ENCODE measurements at regions not wholly inside any gene's neighbourhood (a gene's known extent, or its start where the extent isn't known, plus 50 kb on each side); places are given as distances from the start of the nearest gene placed in this dataset.
"Not testable (repeated sequence)": the region's sequence is repeated elsewhere in the genome, so short reads cannot be mapped to it uniquely, and the experiment has no call there.

DNA sequence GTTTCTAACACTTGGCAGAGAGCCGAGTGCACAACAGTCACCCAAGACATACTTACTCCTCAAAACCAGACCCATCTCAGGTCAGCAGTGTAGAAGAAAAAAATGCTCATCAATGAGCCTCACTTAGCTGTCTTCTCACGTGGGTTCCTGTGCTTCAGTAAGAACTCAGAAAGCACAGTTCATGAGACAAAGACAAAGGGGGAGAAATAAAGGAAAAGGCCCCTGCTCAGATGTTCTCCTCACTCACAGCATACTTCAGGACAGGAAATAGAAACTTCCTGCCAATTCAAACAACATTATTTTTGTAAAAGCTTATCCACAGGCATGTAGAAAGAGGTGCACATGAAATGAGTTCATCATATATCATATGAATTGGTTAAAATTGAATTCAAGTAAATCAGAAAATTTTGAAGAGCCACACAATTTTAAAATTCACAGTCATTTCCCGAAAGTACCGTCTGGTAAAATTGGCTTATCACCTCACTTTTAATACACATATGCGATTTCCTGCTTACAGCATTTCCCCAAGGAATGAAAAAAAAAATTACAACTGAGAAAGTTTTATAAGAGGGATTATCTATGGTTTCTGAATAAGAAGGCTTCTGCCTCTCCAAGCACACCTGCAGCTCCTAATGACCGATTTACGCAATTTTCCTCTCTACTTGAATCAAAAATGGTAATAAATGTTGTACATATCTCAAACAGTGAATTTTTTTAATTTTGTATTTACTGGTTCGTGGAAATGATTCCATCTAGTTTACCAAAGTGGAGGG lies 328.3 kb downstream of the TMEM167A start:
- no peak for DNase-seq

DNA sequence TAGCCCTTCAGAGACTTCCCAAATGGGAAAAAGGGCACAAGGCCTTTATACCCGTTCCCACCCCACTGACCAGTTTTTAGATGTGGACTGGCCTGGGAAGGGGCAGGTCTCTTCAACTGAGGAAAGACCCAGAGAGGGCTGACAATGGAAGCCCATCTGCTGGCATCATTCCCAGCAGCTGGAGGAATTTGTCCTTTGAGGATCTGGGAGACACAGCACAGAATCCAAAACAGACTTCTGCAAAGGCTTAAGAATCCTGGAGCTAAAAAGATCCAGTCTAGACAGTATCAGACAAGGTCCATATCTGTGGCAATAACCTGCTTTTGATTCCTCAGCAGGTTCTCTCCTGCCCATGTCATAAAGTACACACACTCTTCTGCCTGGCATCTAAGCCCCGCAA lies 329.2 kb downstream of the TMEM167A start:
- no peak for DNase-seq

DNA sequence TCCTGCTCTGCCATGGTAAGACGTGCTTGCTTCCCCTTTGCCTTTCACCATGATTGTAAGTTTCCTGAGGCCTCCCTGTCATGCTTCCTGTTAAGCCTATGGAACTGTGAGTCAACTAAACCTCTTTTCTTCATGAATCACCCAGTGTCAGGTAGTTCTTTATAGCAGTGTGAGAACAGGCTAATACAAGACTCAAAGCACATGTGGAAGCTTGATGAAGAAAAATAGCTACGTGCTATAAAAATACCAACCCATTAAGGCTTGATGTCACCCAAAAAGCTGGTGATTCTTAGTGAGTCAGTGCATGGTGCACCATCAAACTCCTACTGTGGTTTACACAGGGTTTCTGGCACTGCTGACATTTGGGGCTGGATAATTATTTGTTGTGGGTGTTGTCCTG lies 332.2 kb downstream of the TMEM167A start:
- DNase-seq: no peak

DNA sequence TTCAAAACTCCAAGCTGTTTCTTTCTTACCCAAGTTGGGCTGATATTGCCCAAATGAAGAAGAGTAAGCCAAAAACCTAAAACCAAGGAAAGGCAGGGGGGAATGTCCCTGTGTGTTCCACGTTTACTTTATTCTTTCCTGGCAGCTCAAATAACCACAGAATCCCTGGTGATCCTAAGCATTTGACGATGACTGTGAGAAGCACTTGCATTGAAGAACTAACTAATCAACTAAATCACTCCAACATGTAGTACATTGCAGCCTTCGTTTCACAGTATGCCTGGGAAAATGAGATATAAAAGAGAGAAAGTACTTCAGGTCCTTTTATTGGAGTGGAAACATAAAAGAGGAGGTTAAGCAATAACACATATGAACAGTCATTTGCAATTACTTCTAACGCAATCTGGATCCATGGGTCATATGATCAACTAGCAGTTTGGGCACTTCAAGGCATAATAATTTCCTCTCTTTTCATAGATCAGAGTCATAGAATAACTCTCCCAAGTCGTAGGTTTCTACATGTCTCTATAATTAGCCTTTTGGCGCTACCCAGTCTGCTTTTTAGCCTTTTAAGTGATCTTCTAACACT lies 338.4 kb downstream of the TMEM167A start:
- no peak for DNase-seq

DNA sequence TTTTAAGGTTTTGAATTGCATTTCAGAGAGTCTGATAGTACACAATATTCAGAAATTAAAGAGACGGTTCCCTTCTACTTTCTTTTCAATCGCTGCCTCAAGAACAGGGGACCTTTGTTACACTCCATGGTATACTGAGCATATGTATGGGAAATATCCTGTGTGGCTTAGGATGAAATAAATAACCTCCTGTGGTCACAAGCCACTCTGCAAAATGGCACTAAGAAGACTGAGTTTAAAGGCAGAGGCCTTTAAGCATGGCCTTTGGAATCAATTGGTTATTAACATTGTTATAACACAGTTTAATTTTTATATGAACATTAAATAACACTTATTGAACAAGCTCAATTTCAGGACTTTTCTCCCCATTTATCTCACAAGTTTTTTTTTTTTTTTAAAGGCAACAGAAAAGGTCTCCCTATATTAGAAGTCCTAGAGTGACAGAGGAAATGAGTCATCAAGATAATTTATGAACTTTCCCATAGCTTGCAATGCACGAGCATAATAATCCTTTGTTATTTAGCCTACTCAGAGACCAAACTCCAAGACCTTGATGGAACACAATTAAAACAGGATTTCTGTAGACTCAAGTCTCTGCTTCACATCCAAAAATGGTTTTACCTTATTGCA lies 341.9 kb downstream of the TMEM167A start:
- no peak for DNase-seq

DNA sequence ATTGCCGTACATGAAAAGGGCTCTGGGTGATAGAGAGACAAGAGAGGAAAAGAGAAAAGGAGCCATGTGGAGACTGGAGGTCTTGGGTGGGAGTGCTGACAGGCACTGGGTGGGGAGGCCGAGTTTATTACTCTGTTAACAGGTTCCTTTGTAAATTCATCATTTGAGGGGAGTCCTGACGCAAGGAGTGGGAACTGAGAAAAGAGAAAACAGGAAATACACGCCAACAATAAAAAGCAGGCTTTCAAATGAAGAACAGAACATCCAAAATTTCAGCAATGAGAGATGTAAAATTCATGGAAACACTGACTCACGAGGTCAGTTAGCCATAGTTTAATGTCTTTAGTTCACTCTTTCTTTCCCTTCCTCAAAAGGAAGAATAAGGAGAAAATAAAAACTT lies 342.8 kb downstream of the TMEM167A start:
- no peak for DNase-seq

DNA sequence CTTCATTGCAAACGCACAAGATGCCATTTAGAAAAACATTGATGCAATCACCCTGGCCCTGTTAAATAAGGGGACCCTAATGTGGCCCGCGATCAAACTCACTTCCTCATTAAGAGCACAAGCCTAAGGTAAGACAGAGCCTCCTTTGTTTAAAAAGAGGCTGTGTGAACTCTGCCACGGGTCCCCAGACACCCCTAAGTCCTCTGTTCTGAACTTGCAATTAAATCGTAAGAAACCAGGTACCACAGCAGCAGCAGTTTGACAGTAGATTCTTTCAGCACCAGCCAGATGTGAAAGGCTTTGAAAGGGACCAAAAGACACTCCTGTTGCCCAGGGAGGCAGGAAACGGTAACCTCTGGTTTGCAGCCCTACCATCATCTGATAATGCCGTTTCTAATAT lies 346.3 kb downstream of the TMEM167A start:
- no peak for DNase-seq

DNA sequence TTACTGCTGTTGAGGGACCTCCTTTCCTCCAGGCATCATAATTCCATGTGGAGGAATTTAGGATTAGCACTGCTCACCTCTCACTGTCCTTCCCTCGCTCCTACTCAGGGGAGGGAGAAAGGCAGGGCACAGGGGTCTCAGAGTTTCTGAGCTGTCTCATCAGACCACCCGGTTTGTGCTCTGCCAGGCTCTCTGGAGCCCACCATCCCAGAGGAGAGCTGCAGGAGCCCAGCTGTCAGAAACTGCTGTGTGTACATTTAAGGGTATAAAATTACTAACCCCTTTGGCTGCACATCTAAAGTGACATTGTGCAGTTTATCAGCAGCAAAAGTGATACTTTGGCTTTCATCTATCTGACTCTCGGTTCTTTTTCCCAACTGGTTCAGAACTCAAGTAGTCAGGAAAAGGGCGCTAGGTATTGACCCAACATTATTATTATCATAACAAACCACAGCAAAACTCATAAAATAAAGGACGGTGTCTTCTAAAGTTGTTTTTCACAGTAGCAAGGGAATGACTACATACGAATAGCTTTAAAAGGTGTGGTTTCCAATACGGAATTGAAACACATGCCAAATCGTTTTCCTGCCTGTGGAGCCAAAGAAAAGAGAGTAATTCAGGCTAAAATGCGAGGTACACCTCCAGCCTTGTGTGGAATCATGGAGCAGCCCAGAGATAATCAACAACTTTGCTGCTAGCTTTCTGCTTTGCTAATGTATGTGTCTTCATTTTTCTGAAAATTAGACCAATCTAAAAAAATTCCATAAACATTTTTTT lies 348.1 kb downstream of the TMEM167A start:
- DNase-seq: no peak

DNA sequence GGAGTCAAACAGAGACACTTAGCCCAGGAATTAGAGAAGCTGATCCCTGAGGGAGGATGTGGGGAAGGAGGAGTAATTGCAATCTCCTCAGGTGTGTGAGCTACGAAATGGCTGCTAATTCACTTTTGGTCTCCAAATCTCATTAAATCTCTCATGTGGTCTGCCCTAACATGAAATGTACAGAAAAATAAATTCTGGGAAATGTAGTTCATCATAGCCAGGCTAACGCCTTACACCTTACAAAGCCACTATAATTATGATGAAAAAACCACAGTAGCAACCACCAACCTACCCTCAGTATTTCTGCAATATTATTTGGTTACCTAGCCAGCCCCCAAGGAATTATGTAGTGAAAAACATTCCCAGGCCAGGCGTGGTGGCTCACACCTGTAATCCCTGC lies 354.0 kb downstream of the TMEM167A start:
- DNase-seq: no peak

DNA sequence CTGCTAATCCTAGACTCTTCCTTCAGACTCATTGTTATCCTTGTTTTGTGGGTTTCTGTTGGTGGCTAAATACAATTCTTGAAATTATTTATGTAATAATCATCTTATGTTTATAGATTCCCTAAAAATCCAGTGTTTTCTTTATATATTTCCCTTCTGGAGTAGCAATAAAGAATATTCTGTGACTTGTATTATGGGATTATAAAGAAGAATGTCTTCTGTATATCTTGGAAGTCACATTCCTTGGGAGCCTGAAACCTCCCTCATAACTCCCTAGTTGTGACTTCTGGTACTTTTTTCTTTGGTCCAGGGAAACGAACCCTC lies 356.1 kb downstream of the TMEM167A start:
- DNase-seq: no peak

DNA sequence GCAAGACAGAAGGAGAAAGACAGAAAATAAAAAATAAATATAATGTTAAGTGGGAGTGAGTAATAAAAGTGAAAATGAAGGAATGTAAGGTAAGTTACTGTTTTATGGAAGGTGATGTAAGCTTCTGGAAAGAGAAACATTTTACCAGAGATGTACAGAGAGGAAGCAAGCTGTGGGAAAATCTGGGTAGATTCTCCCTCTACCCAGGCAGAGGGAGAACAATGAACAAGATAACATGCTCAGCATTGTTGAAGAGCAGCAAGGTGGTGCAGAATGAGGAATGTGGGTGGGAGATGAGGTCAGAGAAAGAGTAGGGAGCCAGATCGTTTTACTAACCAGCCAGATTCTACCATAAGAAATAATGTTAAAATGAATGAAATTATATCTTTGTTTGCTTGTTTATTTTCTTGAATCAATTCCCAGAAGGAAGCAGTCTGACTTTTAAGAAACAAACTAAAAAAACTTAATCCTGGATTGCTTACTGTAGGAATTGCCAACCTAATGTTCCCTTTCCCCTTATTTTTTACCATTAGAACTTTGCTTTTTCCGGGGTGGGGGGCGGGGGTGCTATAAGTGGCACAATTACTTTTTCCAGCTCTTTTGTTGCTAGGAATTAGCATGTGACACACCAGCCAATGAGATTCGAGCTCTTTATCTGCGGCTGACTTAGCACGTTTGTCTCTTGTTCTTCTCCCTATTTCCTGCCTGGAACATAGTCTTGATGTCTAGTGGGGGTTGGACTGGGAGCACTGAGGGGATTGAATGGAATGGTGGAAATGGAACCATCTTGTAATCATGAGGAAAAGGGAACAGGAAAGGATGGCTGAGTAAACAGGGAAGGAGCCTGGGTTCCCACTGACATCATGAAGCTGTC lies 356.7 kb downstream of the TMEM167A start:
- DNase-seq: no peak

DNA sequence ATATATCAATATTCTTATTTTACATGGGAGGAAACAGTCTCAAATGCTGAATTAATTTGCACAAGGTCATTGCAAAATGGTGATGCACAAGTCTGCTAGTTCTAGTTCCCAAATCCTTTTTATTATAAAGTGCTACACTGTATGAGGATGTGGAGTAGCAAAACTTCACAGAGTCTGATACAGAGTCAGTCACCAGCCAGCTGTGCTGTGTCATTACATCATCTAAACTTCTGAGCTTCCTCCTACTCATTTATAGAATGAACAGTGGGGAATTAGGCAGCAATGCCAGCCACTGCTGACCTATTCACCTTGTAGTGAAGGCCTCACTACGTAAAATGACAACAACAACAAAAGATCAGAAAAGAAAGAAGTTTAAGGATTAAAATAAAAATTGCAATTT lies 357.8 kb downstream of the TMEM167A start:
- DNase-seq: no peak

DNA sequence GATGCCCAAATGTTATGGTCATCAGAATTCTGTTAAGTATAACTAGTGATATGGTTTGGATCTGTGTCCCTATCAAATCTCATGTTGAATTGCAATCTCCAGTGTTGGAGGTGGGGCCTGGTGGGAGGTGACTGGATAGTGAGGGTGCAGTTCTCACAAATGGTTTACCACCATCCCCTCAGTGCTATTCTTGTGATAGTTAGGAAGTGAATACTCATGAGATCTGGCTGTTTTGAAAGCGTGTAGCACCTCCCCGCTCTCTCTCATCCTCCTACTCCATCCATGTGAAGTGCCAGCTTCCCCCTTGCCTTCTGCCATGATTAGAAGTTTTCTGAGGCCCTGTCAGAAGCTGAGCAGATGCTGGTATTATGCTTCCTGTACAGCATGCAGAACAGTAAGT lies 359.5 kb downstream of the TMEM167A start:
- no peak for DNase-seq

DNA sequence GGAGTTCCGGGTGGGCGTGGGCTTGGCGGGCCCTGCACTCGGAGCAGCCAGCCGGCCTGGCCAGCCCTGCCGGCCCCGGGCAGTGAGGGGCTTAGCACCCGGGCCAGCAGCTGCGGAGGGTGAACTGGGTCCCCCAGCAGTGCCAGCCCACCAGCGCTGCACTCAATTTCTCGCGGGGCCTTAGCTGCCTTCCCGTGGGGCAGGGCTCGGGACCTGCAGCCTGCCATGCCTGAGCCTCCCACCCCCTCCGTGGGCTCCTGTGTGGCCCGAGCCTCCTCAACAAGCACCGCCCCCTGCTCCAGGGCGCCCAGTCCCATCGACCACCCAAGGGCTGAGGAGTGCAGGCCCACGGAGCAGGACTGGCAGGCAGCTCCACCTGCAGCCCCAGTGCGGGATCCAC lies 362.5 kb downstream of the TMEM167A start:
- DNase-seq: not testable (repeated sequence)

DNA sequence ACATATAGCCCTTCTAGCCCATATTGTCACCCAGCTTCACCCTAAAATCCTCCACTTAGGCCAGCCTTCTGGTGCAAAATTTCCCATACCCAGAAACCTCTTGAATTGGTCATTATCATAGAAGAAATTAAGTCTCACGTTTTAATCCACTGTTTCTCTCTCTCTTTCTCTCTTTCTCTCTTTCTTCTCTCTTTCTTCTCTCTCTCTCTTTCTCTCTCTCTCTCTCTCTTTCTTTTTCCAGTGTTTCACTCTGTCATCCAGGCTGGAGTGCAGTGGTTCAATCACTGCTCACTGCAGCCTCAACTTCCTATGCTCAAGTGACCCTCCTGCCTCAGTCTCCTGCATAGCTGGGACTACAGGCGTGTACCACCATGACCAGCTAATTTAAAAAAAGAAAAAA lies 363.4 kb downstream of the TMEM167A start:
- DNase-seq: no peak

DNA sequence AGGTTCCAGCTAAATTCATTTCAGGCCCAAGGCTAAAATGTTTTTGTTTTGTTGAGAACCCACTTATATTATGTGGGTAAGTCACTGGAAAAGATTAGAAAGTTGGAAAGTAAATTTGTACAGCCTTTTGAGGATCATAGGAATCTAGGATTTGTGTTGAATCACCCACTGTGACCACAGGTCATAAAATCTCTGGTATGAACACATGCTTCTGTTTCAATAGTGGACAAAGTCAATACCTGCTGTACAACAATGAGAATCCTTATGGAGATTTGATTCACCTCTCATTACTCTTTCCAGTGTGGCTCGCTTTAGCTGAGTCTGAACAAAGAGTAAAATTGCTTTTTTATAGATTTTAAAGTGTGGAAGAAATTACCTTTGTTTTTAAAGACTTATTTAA lies 369.5 kb downstream of the TMEM167A start:
- DNase-seq: no peak

DNA sequence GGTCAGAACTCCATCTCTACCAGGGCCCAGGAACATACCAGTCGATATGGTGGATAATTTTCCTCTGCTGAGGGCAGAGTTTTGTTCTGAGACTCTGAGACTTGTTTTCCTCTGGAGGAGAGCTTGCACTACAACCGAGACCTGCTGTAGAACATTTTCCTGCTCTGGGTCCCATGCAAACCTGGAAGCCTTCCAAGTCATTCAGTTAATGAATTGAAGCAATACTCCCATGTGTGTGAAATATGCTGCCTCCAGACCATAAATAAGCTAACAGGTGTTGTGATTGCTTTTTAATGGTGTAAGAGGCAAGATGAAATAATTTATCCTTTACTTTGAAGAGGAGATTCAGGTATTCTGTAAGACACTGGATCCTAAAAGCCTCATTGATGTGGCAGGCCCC lies 372.8 kb downstream of the TMEM167A start:
- no peak for DNase-seq

DNA sequence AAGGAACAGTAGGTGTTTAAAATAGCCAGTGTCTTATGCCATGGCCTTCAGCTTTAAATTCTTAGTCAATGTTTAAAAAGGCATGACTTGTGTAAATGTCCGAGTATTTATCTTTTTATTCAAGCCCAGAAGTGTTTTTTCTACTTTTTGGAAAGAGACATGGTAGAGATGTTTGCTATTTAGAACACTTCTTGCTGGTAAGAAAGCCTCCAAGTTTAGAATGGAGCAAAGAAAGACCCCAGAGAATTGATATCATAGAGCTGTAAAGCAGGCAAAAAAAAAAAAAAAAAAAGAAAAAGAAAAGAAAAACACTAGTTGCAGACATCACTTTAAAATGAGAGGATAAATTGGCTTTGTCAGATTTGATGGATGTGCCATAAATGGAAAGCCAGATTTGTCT lies 375.1 kb downstream of the TMEM167A start:
- no peak for DNase-seq

DNA sequence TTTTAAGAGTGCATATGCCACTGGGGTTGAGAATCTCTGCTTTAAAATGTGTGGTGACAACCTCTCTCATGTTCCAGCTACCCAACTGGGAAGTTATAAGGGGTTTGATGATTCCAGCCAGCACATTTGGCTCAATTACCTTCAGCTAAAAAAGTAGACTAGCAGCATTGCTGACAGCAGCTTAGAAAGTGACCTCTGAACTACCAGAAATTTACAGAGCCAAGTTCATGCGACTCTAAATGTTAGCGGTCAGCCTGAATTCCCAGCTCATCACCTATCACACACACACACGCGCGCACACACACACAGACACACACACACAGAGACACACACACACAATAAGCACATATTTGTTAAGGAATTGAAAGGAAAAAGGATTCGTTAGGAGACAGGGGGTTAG lies 377.5 kb downstream of the TMEM167A start:
- no peak for DNase-seq

DNA sequence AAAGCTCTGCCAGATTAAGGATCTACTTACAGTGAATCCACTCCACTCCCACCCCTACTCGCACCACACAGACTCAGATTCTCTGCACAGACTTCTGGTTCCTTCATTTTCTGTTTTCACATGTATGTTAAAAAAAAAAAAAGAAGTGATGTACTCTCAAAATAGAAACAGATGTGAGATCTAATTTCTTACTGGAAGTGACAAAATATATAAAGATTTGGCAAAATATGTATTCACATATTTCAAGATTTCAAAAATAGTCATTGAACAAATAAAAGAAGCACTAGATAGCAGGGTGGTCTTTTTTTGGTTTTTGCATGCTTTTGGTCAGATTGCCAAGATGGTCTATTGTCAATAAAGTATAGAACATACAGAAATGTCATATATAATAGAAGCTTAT lies 379.2 kb downstream of the TMEM167A start:
- DNase-seq: no peak

DNA sequence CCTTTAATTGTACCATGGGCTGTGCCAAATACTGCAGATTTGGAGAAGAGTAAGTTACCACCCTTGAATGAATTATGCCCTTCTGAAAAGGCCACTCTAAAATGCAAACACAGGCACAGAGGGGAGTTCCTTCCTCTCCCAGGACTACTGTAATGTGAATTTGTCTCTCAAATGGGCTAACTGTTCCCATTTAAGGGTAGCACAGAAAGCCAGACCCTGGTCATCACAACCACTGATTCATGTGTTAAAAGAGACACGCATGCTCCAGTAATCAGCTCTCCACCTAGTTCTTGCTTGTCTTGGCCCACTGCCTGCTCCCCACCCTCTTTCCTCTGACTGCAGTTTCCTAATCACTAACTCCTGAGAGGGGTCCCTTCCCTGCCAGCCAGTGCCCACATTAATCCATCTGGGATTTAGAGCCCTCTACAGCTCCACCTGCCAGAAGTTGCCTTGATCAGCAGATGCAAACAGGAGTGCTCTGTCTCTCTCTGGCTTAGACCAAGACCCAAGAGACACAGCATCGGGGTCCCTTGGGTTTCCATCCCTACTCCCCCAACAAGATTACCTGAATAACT lies 382.4 kb downstream of the TMEM167A start:
- DNase-seq: no peak

DNA sequence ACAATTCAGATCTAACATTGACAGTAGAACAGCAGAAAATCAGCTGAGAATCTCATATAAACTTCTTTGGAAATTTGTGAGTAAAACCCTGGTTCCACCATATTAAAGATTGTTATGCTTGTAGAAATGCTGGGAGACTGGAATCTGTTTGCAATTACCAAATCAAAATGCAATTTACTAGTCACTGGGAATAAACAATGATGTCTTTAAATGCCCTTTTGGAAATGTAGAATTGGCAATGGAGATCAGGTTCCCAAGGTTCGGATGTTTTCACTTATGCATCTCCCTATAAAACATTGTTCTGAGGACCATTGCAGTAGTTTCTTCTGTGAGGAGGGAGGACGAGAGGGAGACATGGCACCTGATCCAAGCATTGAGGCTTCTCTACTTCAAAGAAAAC lies 384.4 kb downstream of the TMEM167A start:
- no peak for DNase-seq

Data from left hindlimb (tissue), 1 donor.